ENCODE measurements at regions not wholly inside any gene's neighbourhood (a gene's known extent, or its start where the extent isn't known, plus 50 kb on each side); places are given as distances from the start of the nearest gene placed in this dataset.

GRCh38 chr13:86660090-86660489, 860.9 kb upstream of the SLITRK6 start:
- no peak overlapping the region for H3K27ac Mint-ChIP-seq
- H3K27me3 Mint-ChIP-seq: no peaks in the 10 kb centered on the region
- no peak for DNase-seq (ENCODE audit: extremely low spot score, unreplicated experiment)
- H3K36me3 Mint-ChIP-seq: no peaks in the 10 kb centered on the region
- no peaks in the 10 kb centered on the region for H3K4me1 Mint-ChIP-seq (ENCODE audit: unreplicated experiment)
- no peak overlapping the region for H3K4me3 Mint-ChIP-seq
- H3K9me3 Mint-ChIP-seq: no peaks in the 10 kb centered on the region
- no peak for TF ChIP-seq CTCF (conservative IDR thresholded peaks at IDR 0.05)

- Mint-ChIP-seq H3K27ac (no peak overlapping the region), H3K36me3 (no peaks in the 10 kb centered on the region), H3K4me1 (ENCODE audit: unreplicated experiment) (no peaks in the 10 kb centered on the region), H3K27me3 (no peaks in the 10 kb centered on the region), H3K4me3 (no peak overlapping the region), H3K9me3 (no peaks in the 10 kb centered on the region)
- no peak for TF ChIP-seq CTCF (conservative IDR thresholded peaks at IDR 0.05)
- no peak for DNase-seq (ENCODE audit: extremely low spot score, unreplicated experiment)
These were observed 866.6 kb upstream of the SLITRK6 start for GRCh38 chr13:86665842-86666241.

- no peaks in the 10 kb centered on the region for H3K36me3 Mint-ChIP-seq
- H3K4me3 Mint-ChIP-seq: no peak overlapping the region
- no peaks in the 10 kb centered on the region for H3K27me3 Mint-ChIP-seq
- no peaks in the 10 kb centered on the region for H3K9me3 Mint-ChIP-seq
- no peaks in the 10 kb centered on the region for H3K4me1 Mint-ChIP-seq (ENCODE audit: unreplicated experiment)
- DNase-seq (ENCODE audit: extremely low spot score, unreplicated experiment): no peak
- H3K27ac Mint-ChIP-seq: no peak overlapping the region
- no peak for TF ChIP-seq CTCF (conservative IDR thresholded peaks at IDR 0.05)
These were observed 874.8 kb upstream of the SLITRK6 start for GRCh38 chr13:86673931-86674431.

- no peak overlapping the region for H3K27ac Mint-ChIP-seq
These were observed 882.0 kb upstream of the SLITRK6 start for GRCh38 chr13:86681223-86681622.

GRCh38 chr13:86684402-86684801, 885.2 kb upstream of the SLITRK6 start:
- no peaks in the 10 kb centered on the region for H3K27me3 Mint-ChIP-seq
- no peak for TF ChIP-seq CTCF (conservative IDR thresholded peaks at IDR 0.05)
- H3K27ac Mint-ChIP-seq: no peak overlapping the region
- no peak for DNase-seq (ENCODE audit: extremely low spot score, unreplicated experiment)
- H3K36me3 Mint-ChIP-seq: no peaks in the 10 kb centered on the region
- H3K4me1 Mint-ChIP-seq (ENCODE audit: unreplicated experiment): no peaks in the 10 kb centered on the region
- no peaks in the 10 kb centered on the region for H3K9me3 Mint-ChIP-seq
- no peak overlapping the region for H3K4me3 Mint-ChIP-seq

More at GRCh38 chr13:86681223-86681622, 882.0 kb upstream of the SLITRK6 start:
- no peak for DNase-seq (ENCODE audit: extremely low spot score, unreplicated experiment)
- TF ChIP-seq CTCF (conservative IDR thresholded peaks at IDR 0.05): no peak
- Mint-ChIP-seq H3K4me1 (ENCODE audit: unreplicated experiment) (no peaks in the 10 kb centered on the region), H3K9me3 (no peaks in the 10 kb centered on the region), H3K4me3 (no peak overlapping the region), H3K36me3 (no peaks in the 10 kb centered on the region), H3K27me3 (no peaks in the 10 kb centered on the region)

GRCh38 chr13:86689911-86690310, 890.7 kb upstream of the SLITRK6 start:
- no peak overlapping the region for H3K4me3 Mint-ChIP-seq
- no peaks in the 10 kb centered on the region for H3K36me3 Mint-ChIP-seq
- no peak for TF ChIP-seq CTCF (conservative IDR thresholded peaks at IDR 0.05)
- no peak overlapping the region for H3K27ac Mint-ChIP-seq
- H3K27me3 Mint-ChIP-seq: no peaks in the 10 kb centered on the region
- no peaks in the 10 kb centered on the region for H3K4me1 Mint-ChIP-seq (ENCODE audit: unreplicated experiment)
- H3K9me3 Mint-ChIP-seq: no peaks in the 10 kb centered on the region
- no peak for DNase-seq (ENCODE audit: extremely low spot score, unreplicated experiment)

Measured in type B pancreatic cell (in vitro differentiated cells).